Esophagus squamous epithelium (tissue), 4 donors: ENCODE measurements at regions not wholly inside any gene's neighbourhood (a gene's known extent, or its start where the extent isn't known, plus 50 kb on each side); places are given as distances from the start of the nearest gene placed in this dataset.
"Not testable (repeated sequence)": the region's sequence is repeated elsewhere in the genome, so short reads cannot be mapped to it uniquely, and the experiment has no call there.

Experiments
- CTCF ChIP-seq, 6 experiments: fragments of 450-650 bp in 4 of 6; fragments of 200-600 bp in 2 of 6; sonication (generic) in 2 of 6; IDR thresholded peaks; one replicate each; pipeline ENCODE4 v1.5.1; 2016 to 2019; ENCODE audit warnings: antibody characterized with exemption in 6 of 6, mild to moderate bottlenecking in 4 of 6, moderate library complexity in 4 of 6
- POLR2A ChIP-seq, 4 donors: fragments of 450-650 bp; IDR thresholded peaks; one replicate each; pipeline ENCODE4 v1.6.1; 2017; ENCODE audit warnings: antibody characterized with exemption in 4 of 4, mild to moderate bottlenecking in 4 of 4, moderate library complexity in 3 of 4

GRCh38 chr5:104037136-104037535 is 474.5 kb upstream of the NUDT12 start:
- not testable (repeated sequence) for TF ChIP-seq CTCF, POLR2A (IDR thresholded peaks at IDR 0.05)
